HG02623 (cell line): ENCODE measurements at regions not wholly inside any gene's neighbourhood (a gene's known extent, or its start where the extent isn't known, plus 50 kb on each side); places are given as distances from the start of the nearest gene placed in this dataset.

Experiments
- ATAC-seq: cut with Tn5 transposase; IDR thresholded peaks from one replicate; pipeline ENCODE4 v1.9.1; 2021; ENCODE audit warnings: moderate library complexity; ENCODE audit not compliant: unreplicated experiment

DNA sequence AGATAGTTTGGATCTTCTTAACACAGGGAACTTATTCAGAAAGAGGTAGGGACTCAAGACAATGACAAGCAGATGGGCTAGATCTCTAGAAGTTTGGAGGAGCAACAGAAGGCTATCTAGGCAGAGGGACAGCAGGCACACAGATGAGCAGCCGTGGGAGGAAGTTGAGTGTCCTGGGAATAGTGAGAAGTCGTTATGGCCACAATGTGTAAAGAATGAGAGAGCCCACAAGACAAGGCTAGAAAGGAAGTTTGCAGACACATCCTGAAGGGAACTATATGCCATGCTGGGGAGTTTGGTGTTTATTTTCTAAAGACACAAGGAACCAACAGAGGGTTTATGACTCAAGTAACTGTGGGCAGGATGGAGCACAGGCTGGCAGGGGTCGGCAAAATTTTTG, 160.6 kb downstream of the PALM2AKAP2 start:
- ATAC-seq: no peak

DNA sequence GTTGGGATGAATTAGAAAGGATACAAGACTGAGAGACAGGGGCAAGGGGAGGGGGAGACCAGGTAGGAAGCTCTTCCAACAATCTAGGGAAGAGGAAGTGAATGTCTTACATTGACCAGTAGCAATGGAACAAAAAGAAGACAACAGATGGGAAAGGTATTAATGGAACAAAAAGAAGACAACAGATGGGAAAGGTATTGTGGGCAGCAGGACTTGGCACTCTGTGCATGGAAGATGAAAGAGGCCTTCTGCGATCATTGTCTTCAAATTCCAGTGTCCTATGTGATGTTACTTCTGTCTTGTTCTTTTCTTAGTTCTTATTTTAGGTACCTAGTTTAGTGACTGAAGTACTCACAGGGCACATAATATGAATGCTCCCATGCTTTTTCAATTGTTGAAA, 161.8 kb downstream of the PALM2AKAP2 start:
- ATAC-seq: no peak

GRCh38 chr9:109945573-109945972, 165.6 kb downstream of the PALM2AKAP2 start:
- ATAC-seq: no peak

- ATAC-seq: no peak
These were observed 168.5 kb downstream of the PALM2AKAP2 start for GRCh38 chr9:109948453-109948852.

GRCh38 chr9:109950710-109951443, 170.9 kb downstream of the PALM2AKAP2 start:
- no peak for ATAC-seq

DNA sequence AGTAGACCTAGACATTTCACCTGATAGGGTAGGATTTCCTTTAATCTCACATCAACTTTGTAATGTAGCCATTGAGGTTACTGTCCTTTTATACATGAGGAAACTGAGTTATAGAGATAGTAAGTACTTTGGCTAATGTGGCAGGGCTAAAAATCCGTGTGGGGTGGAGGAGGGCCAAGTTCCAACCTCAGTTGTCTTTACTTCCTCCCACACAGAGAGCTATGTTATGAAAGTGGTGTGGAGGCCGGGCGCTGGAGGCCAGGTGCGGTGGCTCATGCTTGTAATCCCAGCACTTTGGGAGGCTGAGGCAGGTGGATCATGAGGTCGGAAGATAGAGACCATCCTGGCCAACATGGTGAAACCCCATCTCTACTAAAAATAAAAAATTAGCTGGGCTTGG, 173.3 kb downstream of the PALM2AKAP2 start:
- no peak for ATAC-seq

- ATAC-seq: no peak
These were observed 174.0 kb downstream of the PALM2AKAP2 start for GRCh38 chr9:109953813-109954497.

DNA sequence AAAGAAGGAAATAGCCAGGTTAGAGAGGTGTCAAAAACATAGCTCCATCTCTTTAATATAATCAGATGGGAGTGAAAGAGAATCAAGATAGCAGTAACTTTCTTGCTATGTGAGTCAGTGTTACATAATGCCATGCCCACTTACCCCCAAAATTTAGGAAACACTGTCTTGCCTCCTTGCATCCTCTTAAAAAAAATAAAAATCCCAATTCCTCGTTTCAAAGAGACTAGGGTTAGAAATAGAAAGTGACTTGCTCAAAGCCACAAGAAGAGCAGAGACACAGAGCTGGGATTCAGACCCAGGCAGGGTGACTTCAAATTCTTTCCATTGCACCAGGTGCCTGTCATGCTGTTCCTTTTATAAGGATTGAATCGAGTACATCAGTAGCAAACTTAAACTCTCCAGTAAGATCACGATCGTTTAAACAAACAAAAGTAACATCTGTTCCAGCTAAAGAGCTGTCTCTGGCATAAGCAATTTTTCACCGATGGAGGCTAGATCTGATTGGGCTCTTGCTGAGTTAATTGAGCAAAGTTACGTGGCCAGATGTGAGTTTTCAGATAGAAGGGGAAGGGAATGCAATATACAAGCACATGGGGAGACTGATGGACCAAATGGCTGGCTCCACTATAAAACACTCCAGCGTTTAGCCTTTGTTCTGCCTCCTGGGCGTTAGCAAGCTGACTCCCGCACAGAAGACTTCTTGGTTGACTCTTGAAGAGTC, 176.9 kb downstream of the PALM2AKAP2 start:
- no peak for ATAC-seq

DNA sequence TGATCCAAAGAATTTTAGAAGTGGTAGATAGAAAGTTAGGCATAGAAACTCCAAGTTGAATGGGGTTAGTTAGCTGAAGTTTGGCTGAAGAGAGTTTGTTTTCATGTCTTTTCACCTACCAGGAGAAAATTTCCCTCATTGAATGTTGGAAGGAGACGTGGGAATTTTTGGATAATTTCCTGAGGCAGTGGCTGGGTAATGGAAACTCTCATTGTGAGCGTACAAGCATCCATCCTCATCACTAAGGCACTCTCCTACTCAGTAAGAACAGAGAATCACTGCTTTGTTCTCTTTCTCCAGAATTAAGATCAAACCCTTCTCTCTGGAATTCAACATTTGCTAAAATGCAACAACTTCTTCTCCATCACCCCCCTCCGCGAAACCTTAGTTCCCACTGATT, 179.7 kb downstream of the PALM2AKAP2 start:
- no peak for ATAC-seq

GRCh38 chr9:109961626-109962025, 181.6 kb downstream of the PALM2AKAP2 start:
- no peak for ATAC-seq

DNA sequence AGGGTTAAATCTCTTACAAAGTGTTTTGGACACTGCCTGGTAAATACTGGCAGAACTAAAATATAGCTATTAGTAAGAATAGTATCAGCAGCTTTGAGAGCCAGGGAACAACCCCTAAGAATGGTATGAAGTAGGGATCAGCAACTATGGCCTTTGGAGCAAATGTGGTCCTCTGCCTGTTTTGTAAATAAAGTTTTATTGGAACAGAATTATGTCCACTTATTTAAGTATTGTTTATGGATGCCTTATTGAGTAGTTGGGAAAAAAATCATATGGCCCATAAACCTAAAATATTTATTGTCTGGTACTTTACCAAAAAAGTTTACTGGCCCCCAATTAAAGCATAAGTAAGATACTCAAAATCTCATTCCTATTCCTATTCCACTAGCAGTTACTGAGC, 182.2 kb downstream of the PALM2AKAP2 start:
- no peak for ATAC-seq

GRCh38 chr9:109963079-109963478, 183.1 kb downstream of the PALM2AKAP2 start:
- no peak for ATAC-seq

- ATAC-seq: no peak
These were observed 186.8 kb downstream of the PALM2AKAP2 start for GRCh38 chr9:109966643-109967368.

DNA sequence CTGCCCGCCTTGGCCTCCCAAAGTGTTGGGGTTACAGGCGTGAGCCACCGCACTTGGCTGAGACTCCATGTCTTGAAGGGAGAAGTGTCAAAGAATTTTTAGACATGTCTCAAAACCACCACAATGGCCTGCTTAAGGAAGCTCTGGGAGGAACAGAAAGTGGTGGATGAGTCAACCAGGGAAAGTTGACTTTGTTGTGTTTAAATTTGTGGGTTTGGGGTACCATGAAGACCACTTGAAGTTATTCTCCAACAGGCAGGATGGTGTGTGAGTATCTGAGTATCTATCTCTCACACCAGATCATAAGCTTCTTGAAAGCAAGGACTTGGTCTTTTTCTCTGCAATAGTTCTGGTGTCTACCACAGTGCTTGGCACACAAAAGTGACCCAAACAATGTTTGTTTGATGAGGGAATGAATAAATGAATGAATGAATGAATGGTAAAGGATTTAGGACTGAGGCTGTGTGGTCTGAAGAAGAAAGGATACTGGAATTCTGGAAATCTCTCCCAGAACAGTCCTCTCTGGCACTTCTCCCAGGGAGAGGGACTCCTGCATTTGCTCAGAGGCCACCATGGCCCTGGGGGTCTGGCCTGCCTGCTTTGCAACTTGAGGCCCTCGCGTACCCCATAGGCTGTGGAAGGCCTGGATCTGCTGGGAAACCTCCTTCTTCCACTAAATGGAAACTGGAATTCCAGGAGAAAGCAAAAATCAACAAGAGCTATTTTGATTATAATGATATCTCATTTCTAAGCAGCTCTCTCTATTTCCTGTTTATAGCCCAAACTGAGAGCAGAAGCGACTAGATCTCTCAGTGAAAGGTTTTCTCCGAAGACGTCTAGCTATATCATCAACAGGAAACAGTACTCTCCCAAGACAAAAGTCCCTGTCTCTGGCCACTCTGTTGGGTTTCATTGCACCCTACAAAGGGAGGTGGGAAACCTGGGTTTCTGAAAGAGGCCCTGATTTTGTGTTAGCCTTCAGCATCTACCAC, 187.9 kb downstream of the PALM2AKAP2 start:
- peak; percentile 21 for ATAC-seq

GRCh38 chr9:109969011-109969410, 189.0 kb downstream of the PALM2AKAP2 start:
- no peak for ATAC-seq

GRCh38 chr9:109969573-109970237, 189.7 kb downstream of the PALM2AKAP2 start:
- no peak for ATAC-seq

DNA sequence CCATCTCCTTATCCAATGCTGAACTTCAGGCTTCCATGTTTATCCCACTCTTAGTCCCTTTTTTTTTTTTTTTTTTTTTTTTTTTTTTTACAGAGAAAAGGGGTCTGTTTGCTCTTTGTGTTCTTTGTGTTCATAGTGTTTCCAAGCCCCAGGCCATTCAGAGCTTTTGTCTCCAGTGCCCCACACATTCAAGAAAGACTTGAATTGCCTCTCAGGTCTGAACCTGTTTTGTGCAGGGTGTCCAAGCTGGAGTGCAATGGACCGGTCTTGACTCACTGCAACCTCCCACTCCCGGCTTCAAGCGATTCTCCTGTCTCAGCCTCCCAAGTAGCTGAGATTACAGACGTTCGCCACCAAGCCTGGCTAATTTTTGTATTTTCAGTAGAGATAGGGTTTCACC, 191.2 kb downstream of the PALM2AKAP2 start:
- ATAC-seq: no peak

DNA sequence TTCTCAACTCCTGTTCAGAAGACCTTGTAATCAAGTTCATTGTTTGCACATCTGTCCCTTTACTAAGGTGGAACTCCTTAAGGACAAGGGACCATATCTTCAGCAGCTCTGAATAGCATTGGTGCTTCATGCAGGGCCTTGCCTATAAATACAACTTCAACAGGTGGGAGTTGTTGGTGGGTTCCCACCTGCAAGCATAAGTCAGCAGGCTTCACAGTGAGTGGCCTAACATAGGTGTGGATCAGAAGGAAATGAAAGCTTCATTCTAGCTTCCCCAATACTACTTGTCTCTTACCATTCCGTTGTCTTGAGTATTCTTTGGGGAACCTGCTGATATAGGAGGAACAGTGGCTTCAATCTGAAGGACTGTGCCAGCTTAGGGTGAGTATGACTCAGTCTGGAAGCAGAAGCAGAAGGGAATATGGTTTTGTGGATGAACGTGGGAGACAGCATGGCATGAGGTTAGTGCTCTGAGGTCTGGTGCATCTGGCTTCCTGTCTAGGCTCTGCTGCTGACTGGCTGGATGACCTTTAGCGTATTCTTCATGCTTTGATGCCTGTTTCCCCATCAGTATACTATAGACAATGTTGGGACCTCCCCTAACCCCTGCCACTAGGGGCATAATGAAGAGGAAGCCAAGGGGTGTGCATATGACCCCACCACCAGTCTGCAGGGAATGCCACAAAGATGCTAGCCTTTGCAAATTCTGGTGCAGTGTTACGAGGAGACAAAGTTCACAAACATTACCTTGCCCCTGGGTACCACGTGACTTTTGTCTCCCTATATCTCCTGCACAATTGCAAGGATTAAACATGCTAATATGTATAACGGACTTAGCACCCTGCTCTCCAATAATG, 192.3 kb downstream of the PALM2AKAP2 start:
- peak; percentile 42 for ATAC-seq

GRCh38 chr9:109973336-109973735, 193.3 kb downstream of the PALM2AKAP2 start:
- ATAC-seq: no peak
